ENCODE measurements at regions not wholly inside any gene's neighbourhood (a gene's known extent, or its start where the extent isn't known, plus 50 kb on each side); places are given as distances from the start of the nearest gene placed in this dataset.

- no peak for DNase-seq (ENCODE audit: low spot score)
- TF ChIP-seq CTCF (IDR thresholded peaks at IDR 0.05): no peak
- no peak overlapping the region for H3K27ac Mint-ChIP-seq (ENCODE audit: unreplicated experiment)
- no peaks in the 10 kb centered on the region for H3K36me3 Mint-ChIP-seq (ENCODE audit: low read depth)
- peaks cover 8% of the 10 kb centered on the region for H3K27me3 Mint-ChIP-seq (ENCODE audit: low read depth)
- peaks cover 3% of the 10 kb centered on the region for H3K4me1 Mint-ChIP-seq (ENCODE audit: low read depth)
- H3K4me3 Mint-ChIP-seq (ENCODE audit: unreplicated experiment): no peak overlapping the region
- H3K9me3 Mint-ChIP-seq (ENCODE audit: low read depth): no peaks in the 10 kb centered on the region
Measured at GRCh38 chr10:120132811-120133210, 240.3 kb downstream of the SEC23IP start.

DNA sequence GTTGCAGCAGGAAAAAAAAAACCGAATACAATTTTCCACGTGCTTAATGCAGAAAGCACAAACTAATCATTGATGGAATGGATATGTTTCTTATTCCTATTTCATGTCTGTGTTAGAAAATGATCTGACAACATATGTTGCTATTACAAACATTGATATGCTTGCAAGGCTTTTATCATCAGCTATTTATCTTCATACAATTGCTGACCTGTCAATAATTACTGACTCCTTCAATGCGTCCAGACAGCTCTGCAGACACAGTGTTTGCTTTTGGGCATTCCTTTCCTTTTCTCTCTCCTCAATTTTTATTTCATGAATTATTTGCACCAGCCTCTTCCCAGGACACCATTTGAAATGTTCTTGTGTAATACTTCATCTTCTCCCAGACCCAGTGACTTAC is 246.2 kb downstream of the SEC23IP start:
- Mint-ChIP-seq H3K27ac (ENCODE audit: unreplicated experiment) (no peak overlapping the region), H3K9me3 (ENCODE audit: low read depth) (peaks cover 4% of the 10 kb centered on the region), H3K4me3 (ENCODE audit: unreplicated experiment) (no peak overlapping the region), H3K27me3 (ENCODE audit: low read depth) (peaks cover 5% of the 10 kb centered on the region), H3K4me1 (ENCODE audit: low read depth) (no peaks in the 10 kb centered on the region), H3K36me3 (ENCODE audit: low read depth) (no peaks in the 10 kb centered on the region)
- DNase-seq (ENCODE audit: low spot score): no peak
- TF ChIP-seq CTCF (IDR thresholded peaks at IDR 0.05): no peak

DNA sequence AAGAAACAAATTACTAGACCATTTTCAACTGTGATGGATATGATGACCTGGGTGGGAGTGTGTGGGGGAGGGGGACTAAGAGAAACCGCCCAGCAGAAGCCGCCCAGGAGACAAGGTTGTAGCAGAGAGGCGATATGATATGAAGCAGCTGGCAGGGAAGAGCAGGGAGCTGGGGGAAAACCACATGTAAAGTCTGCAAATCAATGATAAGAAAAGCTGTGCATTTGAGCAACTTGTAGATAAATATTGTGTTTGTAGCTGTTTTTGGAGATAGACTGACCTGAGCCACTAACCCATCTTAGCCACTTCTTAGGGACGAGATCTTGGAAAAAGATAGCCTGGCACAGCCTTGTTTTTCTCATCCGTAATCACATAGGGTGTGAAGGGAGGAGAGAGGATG is 252.6 kb downstream of the SEC23IP start:
- H3K4me1 Mint-ChIP-seq (ENCODE audit: low read depth): no peaks in the 10 kb centered on the region
- H3K27ac Mint-ChIP-seq (ENCODE audit: unreplicated experiment): no peak overlapping the region
- no peak overlapping the region for H3K4me3 Mint-ChIP-seq (ENCODE audit: unreplicated experiment)
- no peaks in the 10 kb centered on the region for H3K9me3 Mint-ChIP-seq (ENCODE audit: low read depth)
- no peak for DNase-seq (ENCODE audit: low spot score)
- H3K36me3 Mint-ChIP-seq (ENCODE audit: low read depth): no peaks in the 10 kb centered on the region
- TF ChIP-seq CTCF (IDR thresholded peaks at IDR 0.05): no peak
- no peaks in the 10 kb centered on the region for H3K27me3 Mint-ChIP-seq (ENCODE audit: low read depth)

- DNase-seq (ENCODE audit: low spot score): no peak
- H3K4me1 Mint-ChIP-seq (ENCODE audit: low read depth): no peaks in the 10 kb centered on the region
- H3K27ac Mint-ChIP-seq (ENCODE audit: unreplicated experiment): no peak overlapping the region
- peaks cover 12% of the 10 kb centered on the region for H3K9me3 Mint-ChIP-seq (ENCODE audit: low read depth)
- TF ChIP-seq CTCF (IDR thresholded peaks at IDR 0.05): no peak
- H3K4me3 Mint-ChIP-seq (ENCODE audit: unreplicated experiment): no peak overlapping the region
- peaks cover 1% of the 10 kb centered on the region for H3K27me3 Mint-ChIP-seq (ENCODE audit: low read depth)
- H3K36me3 Mint-ChIP-seq (ENCODE audit: low read depth): no peaks in the 10 kb centered on the region
Measured at GRCh38 chr10:120156614-120157274, 264.2 kb downstream of the SEC23IP start.

- H3K27me3 Mint-ChIP-seq (ENCODE audit: low read depth): no peaks in the 10 kb centered on the region
- H3K27ac Mint-ChIP-seq (ENCODE audit: unreplicated experiment): no peak overlapping the region
- no peak for DNase-seq (ENCODE audit: low spot score)
- no peaks in the 10 kb centered on the region for H3K4me1 Mint-ChIP-seq (ENCODE audit: low read depth)
- no peaks in the 10 kb centered on the region for H3K36me3 Mint-ChIP-seq (ENCODE audit: low read depth)
- H3K9me3 Mint-ChIP-seq (ENCODE audit: low read depth): no peaks in the 10 kb centered on the region
- no peak overlapping the region for H3K4me3 Mint-ChIP-seq (ENCODE audit: unreplicated experiment)
- TF ChIP-seq CTCF (IDR thresholded peaks at IDR 0.05): no peak
Measured at GRCh38 chr10:120161111-120161510, 268.6 kb downstream of the SEC23IP start.

Measured in chondrocyte (in vitro differentiated cells).